Gastrocnemius medialis (tissue), 4 donors: ENCODE measurements at regions not wholly inside any gene's neighbourhood (a gene's known extent, or its start where the extent isn't known, plus 50 kb on each side); places are given as distances from the start of the nearest gene placed in this dataset.

Source experiments
- ATAC-seq, 2 donors: fragments of 150-250 bp; one replicate each; pipeline ENCODE4 v1.9.1; 2016
- DNase-seq, 2 donors: peaks; one replicate each; pipeline ENCODE4 v3.0.0-alpha.2; 2019
- H3K27ac ChIP-seq, 4 donors: fragments of 200-600 bp; sonication (generic); 1 replicate in 1 of 4; 2 replicates in 3 of 4; pipeline ENCODE4 v1.5.1; 2016 to 2018; ENCODE audit warnings: mild to moderate bottlenecking in 2 of 4, moderate library complexity in 1 of 4
- H3K27me3 ChIP-seq, 3 donors: fragments of 200-600 bp; sonication (generic) in 2 of 3; 1 replicate in 1 of 3; 2 replicates in 2 of 3; pipeline versions ENCODE4 v1.5.1 to v1.6.0; 2016 to 2019; ENCODE audit warnings: mild to moderate bottlenecking in 1 of 3, moderate library complexity in 1 of 3
- H3K36me3 ChIP-seq, 2 donors: fragments of 200-600 bp; sonication (generic) in 1 of 2; one replicate each; pipeline ENCODE4 v1.5.1; 2017 to 2018
- H3K4me1 ChIP-seq, 2 donors: fragments of 200-600 bp; sonication (generic) in 1 of 2; one replicate each; pipeline ENCODE4 v1.5.1; 2016 to 2017; ENCODE audit warnings: mild to moderate bottlenecking in 2 of 2
- H3K4me3 ChIP-seq, 4 donors: fragments of 200-600 bp; sonication (generic) in 3 of 4; 1 replicate in 1 of 4; 2 replicates in 3 of 4; pipeline ENCODE4 v1.5.1; 2016 to 2019; ENCODE audit warnings: mild to moderate bottlenecking in 2 of 4
- H3K9me3 ChIP-seq, 3 donors: fragments of 200-600 bp; sonication (generic) in 2 of 3; 1 replicate in 1 of 3; 2 replicates in 2 of 3; pipeline ENCODE4 v1.5.1; 2016 to 2019
- CTCF ChIP-seq, 5 experiments: fragments of 450-650 bp in 3 of 5; fragments of 200-600 bp in 2 of 5; sonication (generic) in 2 of 5; IDR thresholded peaks in 4 of 5; conservative IDR thresholded peaks in 1 of 5; 1 replicate in 4 of 5; 2 replicates in 1 of 5; pipeline ENCODE4 v1.5.1; 2016 to 2019; ENCODE audit warnings: antibody characterized with exemption in 5 of 5, mild to moderate bottlenecking in 3 of 5, moderate library complexity in 3 of 5
- POLR2A ChIP-seq, 2 donors: fragments of 450-650 bp; IDR thresholded peaks; one replicate each; pipeline ENCODE4 v1.6.1; 2017; ENCODE audit warnings: antibody characterized with exemption in 2 of 2, mild to moderate bottlenecking in 2 of 2, moderate library complexity in 2 of 2
- in situ Hi-C, 4 donors: fragments of 200-750 bp; cut with MboI; loops; one replicate each; pipeline versions ENCODE4 v1.15.0 to v1.8.0; 2017; ENCODE audit warnings: low sequenced_read_pairs in 4 of 4
- intact Hi-C: fragments of 100-400 bp; cut with DNase I; formaldehyde crosslinking; loops from one replicate; pipeline ENCODE4 v1.15.1; 2023; ENCODE audit warnings: low total_unique reads

DNA sequence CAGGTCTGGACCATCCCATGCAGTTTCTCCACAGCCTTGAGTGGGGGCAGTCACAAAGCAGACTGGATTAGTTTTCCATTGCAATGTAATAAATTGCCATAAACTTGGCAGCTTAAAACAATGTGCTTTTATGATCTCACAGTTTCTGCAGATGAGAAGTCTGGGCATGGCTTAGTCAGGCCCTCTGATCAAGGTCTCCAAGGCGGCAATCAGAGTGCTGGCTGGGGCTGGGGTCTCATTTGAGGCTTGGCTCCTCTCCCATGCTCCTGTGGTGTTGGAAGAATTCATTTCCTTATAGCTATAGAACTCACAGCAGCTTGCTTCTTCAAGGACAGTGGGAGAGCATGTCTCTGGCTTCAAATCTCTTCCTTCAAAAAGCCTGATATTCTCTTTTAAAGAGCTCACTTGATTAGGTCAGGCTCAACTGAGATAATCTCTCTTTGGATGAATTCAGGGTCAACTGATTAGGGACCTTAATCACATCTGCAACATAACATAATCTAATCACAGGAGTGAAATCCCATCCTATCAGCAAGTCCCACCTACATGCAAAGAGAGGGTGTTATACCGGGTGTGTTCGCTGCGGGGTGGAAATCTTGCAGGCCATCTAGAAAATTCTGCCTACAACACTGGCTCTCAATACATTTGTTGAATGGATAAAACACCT, 77.4 kb upstream of the SULF2 start:
- no peak for ATAC-seq
- Histone ChIP-seq H3K4me1 (no peaks in the 10 kb centered on the region), H3K27ac (no peak overlapping the region), H3K36me3 (no peaks in the 10 kb centered on the region), H3K4me3 (no peak overlapping the region), H3K27me3 (no peaks in the 10 kb centered on the region), H3K9me3 (no peaks in the 10 kb centered on the region)
- TF ChIP-seq CTCF (IDR thresholded peaks at IDR 0.05 in 4 of 5, conservative IDR thresholded peaks at IDR 0.05 in 1 of 5) (no peak), POLR2A (IDR thresholded peaks at IDR 0.05) (no peak)
- no peak for DNase-seq
- in situ Hi-C loops (no loop called here), intact Hi-C loops (no loop called here)

DNA sequence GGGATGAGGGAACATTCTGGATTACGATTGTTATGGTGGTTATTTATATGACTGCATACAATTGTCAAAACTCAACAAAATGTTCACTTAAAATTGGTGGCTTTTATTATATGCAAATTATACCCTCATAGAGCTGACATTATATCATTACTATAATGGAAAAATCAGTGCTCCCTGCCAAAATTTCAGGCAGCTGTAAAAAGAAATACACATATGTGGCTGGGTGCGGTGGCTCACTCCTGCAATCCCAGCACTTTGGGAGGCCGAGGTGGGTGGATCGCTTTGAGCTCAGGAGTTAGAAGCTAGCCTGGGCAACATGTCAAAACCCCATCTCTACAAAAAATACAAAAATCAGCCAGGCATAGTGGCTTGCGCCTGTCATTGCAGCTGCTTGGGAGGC, 75.8 kb upstream of the SULF2 start:
- Histone ChIP-seq H3K27me3 (no peaks in the 10 kb centered on the region), H3K4me3 (no peak overlapping the region), H3K27ac (no peak overlapping the region), H3K36me3 (no peaks in the 10 kb centered on the region), H3K4me1 (no peaks in the 10 kb centered on the region), H3K9me3 (no peaks in the 10 kb centered on the region)
- intact Hi-C loops = no loop called here
- TF ChIP-seq POLR2A (IDR thresholded peaks at IDR 0.05) = no peak
- no peak for TF ChIP-seq CTCF (IDR thresholded peaks at IDR 0.05 in 4 of 5, conservative IDR thresholded peaks at IDR 0.05 in 1 of 5)
- DNase-seq (no peak), ATAC-seq (no peak)
- in situ Hi-C loops = no loop called here

DNA sequence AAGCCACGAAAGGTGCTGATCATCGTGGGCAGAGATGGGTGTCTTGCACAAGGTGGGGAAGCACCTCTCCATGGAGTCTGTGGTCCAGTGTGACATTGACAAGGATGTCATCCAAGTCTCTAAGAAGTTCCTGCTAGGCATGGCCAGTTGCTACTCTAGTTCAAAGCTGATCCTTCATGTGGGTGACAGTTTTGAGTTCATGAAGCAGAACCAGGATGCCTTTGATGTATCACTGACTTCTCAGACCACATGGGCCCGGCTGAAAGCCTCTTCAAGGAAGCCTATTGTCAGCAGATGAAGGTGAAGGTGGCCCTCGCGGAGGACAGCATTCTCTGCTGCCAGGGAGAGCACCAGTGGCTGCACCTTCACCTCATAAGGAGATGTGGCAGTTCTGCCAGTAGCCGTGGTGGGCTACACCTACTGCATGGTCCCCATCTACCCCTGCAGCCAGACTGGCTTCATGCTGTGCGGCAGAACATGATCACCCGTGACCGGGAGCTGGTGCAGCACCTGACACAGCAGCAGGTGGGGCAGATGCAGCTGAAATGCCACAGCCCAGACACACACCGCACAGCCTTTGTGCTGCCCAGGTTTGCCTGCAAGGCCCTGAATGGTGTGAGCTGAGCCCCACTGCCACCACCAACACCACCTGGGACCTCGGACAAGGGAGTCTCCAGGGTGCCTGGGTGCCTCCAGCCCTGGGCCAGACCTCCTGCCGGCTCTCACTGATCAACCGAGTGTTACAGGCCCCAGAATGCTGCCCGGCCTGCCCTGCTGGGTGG, 75.0 kb upstream of the SULF2 start:
- H3K4me3 ChIP-seq = no peak overlapping the region
- H3K4me1 ChIP-seq = no peaks in the 10 kb centered on the region
- no peaks in the 10 kb centered on the region for H3K27me3 ChIP-seq
- DNase-seq (no peak), ATAC-seq (no peak)
- no peaks in the 10 kb centered on the region for H3K9me3 ChIP-seq
- intact Hi-C loops (no loop called here), in situ Hi-C loops (no loop called here)
- no peaks in the 10 kb centered on the region for H3K36me3 ChIP-seq
- TF ChIP-seq CTCF (IDR thresholded peaks at IDR 0.05 in 4 of 5, conservative IDR thresholded peaks at IDR 0.05 in 1 of 5) = no peak
- no peak for TF ChIP-seq POLR2A (IDR thresholded peaks at IDR 0.05)
- no peak overlapping the region for H3K27ac ChIP-seq

DNA sequence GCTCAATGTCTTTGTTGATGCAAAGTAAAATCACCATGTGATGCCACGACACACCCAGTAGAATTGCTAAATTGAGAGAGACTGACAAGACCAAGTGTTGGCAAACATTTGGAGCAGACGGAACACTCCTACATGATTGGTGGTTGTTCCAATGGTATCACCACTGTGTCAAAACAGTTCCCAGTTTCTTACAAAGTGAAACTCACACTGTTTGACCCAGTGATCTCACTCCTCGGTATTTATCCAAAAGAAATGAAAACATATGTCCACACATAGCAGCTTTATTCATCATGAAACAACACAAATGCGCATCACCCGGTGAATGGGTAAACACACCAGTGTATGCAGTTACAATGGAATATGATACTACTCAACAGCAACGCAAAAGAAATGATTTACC, 74.0 kb upstream of the SULF2 start:
- no peak overlapping the region for H3K4me3 ChIP-seq
- no peak overlapping the region for H3K27ac ChIP-seq
- no peak for ATAC-seq
- in situ Hi-C loops = no loop called here
- intact Hi-C loops = no loop called here
- no peaks in the 10 kb centered on the region for H3K4me1 ChIP-seq
- H3K36me3 ChIP-seq = no peaks in the 10 kb centered on the region
- no peak for DNase-seq
- TF ChIP-seq CTCF (IDR thresholded peaks at IDR 0.05 in 4 of 5, conservative IDR thresholded peaks at IDR 0.05 in 1 of 5) = no peak
- TF ChIP-seq POLR2A (IDR thresholded peaks at IDR 0.05) = no peak
- no peaks in the 10 kb centered on the region for H3K27me3 ChIP-seq
- no peaks in the 10 kb centered on the region for H3K9me3 ChIP-seq
